ENCODE measurements at regions not wholly inside any gene's neighbourhood (a gene's known extent, or its start where the extent isn't known, plus 50 kb on each side); places are given as distances from the start of the nearest gene placed in this dataset.

GRCh38 chr20:61014491-61014890 is 237.6 kb upstream of the CDH4 start (continued):
- TF ChIP-seq USF2 (IDR thresholded peaks at IDR 0.05) (no peak), TP53 (CRISPR knock-in tag; IDR thresholded peaks at IDR 0.05) (no peak), ZSCAN20 (CRISPR knock-in tag; IDR thresholded peaks at IDR 0.05) (no peak), JUNB (IDR thresholded peaks at IDR 0.05) (no peak), HDAC2 (IDR thresholded peaks at IDR 0.05) (no peak)

- WGBS (ENCODE audit: missing lambda C conversion rate) = 23% methylated on average over 6 of the region's 6 CpGs
- CTCF ChIA-PET = no interaction called here
- no peak for TF ChIP-seq ESRRA (IDR thresholded peaks at IDR 0.05; ENCODE audit: borderline replicate concordance, low read length)
- no peak for TF ChIP-seq RARB (CRISPR knock-in tag; IDR thresholded peaks at IDR 0.05)
Measured at GRCh38 chr20:61015602-61016001, 236.5 kb upstream of the CDH4 start.

GRCh38 chr20:61019322-61019721 is 232.7 kb upstream of the CDH4 start:
- TF ChIP-seq CBX8 (IDR thresholded peaks at IDR 0.05) (no peak), EHF (CRISPR knock-in tag; IDR thresholded peaks at IDR 0.05) (no peak), PBX3 (IDR thresholded peaks at IDR 0.05) (no peak), ZC3H11A (IDR thresholded peaks at IDR 0.05) (no peak), E2F6 (IDR thresholded peaks at IDR 0.05; ENCODE audit: borderline replicate concordance, low read depth) (no peak), RAD21 (conservative IDR thresholded peaks at IDR 0.05 in 1 of 2, IDR thresholded peaks at IDR 0.05 in 1 of 2) (no peak), RCOR1 (IDR thresholded peaks at IDR 0.05; ENCODE audit: low read depth, low read length) (no peak), ELK1 (IDR thresholded peaks at IDR 0.05; ENCODE audit: low read depth, low read length) (no peak), NPAS2 (CRISPR knock-in tag; IDR thresholded peaks at IDR 0.05; ENCODE audit: borderline replicate concordance) (no peak), PHF8 (IDR thresholded peaks at IDR 0.05; ENCODE audit: borderline replicate concordance, low read depth) (no peak)
- FAIRE-seq (no peak), ATAC-seq (no peak), DNase-seq (ENCODE audit: low read depth in 1 of 2, low spot score in 1 of 2) (no peak)
- Histone ChIP-seq H3K9me3 (no peaks in the 10 kb centered on the region), H3K4me1 (no peaks in the 10 kb centered on the region), H3K27ac (no peak overlapping the region), H3K4me3 (no peak overlapping the region), H3K4me2 (no peak overlapping the region)
- WGBS (ENCODE audit: missing lambda C conversion rate) = 55% methylated on average over 14 of the region's 14 CpGs
- ChIA-PET CTCF (no interaction called here), POLR2A (no interaction called here)

More at GRCh38 chr20:61015602-61016001, 236.5 kb upstream of the CDH4 start:
- no peak overlapping the region for H3K4me3 ChIP-seq
- ATAC-seq (no peak), FAIRE-seq (no peak), DNase-seq (ENCODE audit: low read depth in 1 of 2, low spot score in 1 of 2) (no peak)
- no peaks in the 10 kb centered on the region for H3K4me1 ChIP-seq
- H3K4me2 ChIP-seq = no peak overlapping the region
- POLR2A ChIA-PET = no interaction called here
- H3K9me3 ChIP-seq = no peaks in the 10 kb centered on the region
- H3K27ac ChIP-seq = no peak overlapping the region

- no peaks in the 10 kb centered on the region for H3K9me3 ChIP-seq
- POLR2A ChIA-PET = no interaction called here
- DNase-seq (ENCODE audit: low read depth in 1 of 2, low spot score in 1 of 2) = no peak
Measured at GRCh38 chr20:61023612-61024011, 228.4 kb upstream of the CDH4 start.

More at GRCh38 chr20:61023612-61024011, 228.4 kb upstream of the CDH4 start:
- H3K4me2 ChIP-seq = no peak overlapping the region
- ATAC-seq (no peak), FAIRE-seq (no peak)
- no peak overlapping the region for H3K27ac ChIP-seq
- H3K4me1 ChIP-seq = no peaks in the 10 kb centered on the region
- WGBS (ENCODE audit: missing lambda C conversion rate) = 84% methylated on average over 4 of the region's 29 CpGs
- no peak overlapping the region for H3K4me3 ChIP-seq
- TF ChIP-seq HMGXB4 (CRISPR knock-in tag; IDR thresholded peaks at IDR 0.05; ENCODE audit: borderline replicate concordance) (no peak), HOXA7 (CRISPR knock-in tag; IDR thresholded peaks at IDR 0.05) (no peak), NPAS2 (CRISPR knock-in tag; IDR thresholded peaks at IDR 0.05; ENCODE audit: borderline replicate concordance) (no peak)
- CTCF ChIA-PET = no interaction called here
